GM12878 (cell line): ENCODE measurements at regions not wholly inside any gene's neighbourhood (a gene's known extent, or its start where the extent isn't known, plus 50 kb on each side); places are given as distances from the start of the nearest gene placed in this dataset.

Source experiments
- ATAC-seq: fragments of 200-7000 bp; cut with Tn5 transposase; 3 replicates; pipeline ENCODE4 v1.9.1; 2020; ENCODE audit warnings: mild to moderate bottlenecking, moderate library complexity
- BruUV-seq: library from RNA; stranded (reverse); fragments of 400-500 nt; replicated peaks from 2 replicates; lab custom pipeline; 2021; lab: Mats Ljungman, UMichigan
- CTCF ChIA-PET: fragments of 300-600 bp; sonication (Branson Sonifier 250); formaldehyde crosslinking; extraction: SDS; loops from one replicate; lab custom pipeline; 2021; ENCODE audit warnings: inconsistent platforms; lab: Yijun Ruan, JAX
- POLR2A ChIA-PET: fragments of 350-600 bp; formaldehyde crosslinking; extraction: SDS; loops from one replicate; lab custom pipeline; 2021; ENCODE audit warnings: inconsistent platforms; lab: Charles Lee
- RAD21 ChIA-PET: fragments of 300-600 bp; sonication (Branson Sonifier 250); formaldehyde crosslinking; loops from one replicate; lab custom pipeline; 2023; ENCODE audit warnings: antibody characterized with exemption; ENCODE audit not compliant: unreplicated experiment; lab: Charles Lee
- SMC1A ChIA-PET: fragments of 300-600 bp; sonication (Branson Sonifier 250); formaldehyde crosslinking; loops from one replicate; lab custom pipeline; 2023; ENCODE audit not compliant: unreplicated experiment, uncharacterized antibody; lab: Charles Lee
- DNase-seq: peaks from one replicate; pipeline ENCODE4 v3.0.0-alpha.2; 2011; ENCODE audit warnings: low read depth, low spot score
- FAIRE-seq: peaks from 3 replicates; lab custom pipeline; 2011; peaks lifted over from hg19 to GRCh38; lab: Jason Lieb, UNC
- H2AFZ ChIP-seq: 2 replicates; pipeline ENCODE4 v1.6.0; 2011; ENCODE audit warnings: low read depth, low read length, control low read depth; ENCODE audit not compliant: control insufficient read depth
- H3K27ac ChIP-seq: 2 replicates; pipeline ENCODE4 v1.5.1; 2011; ENCODE audit warnings: control low read depth; ENCODE audit not compliant: control insufficient read depth, insufficient read depth
- H3K27me3 ChIP-seq, 2 experiments: replicated peaks in 1 of 2; 2 replicates each; pipeline versions ENCODE4 v1.6.0 to v1.6.1; 2011; ENCODE audit warnings: low read length in 1 of 2; ENCODE audit not compliant: control insufficient read depth in 2 of 2, insufficient read depth in 2 of 2
- H3K36me3 ChIP-seq, 2 experiments: 2 replicates each; pipeline ENCODE4 v1.5.1; 2011; ENCODE audit warnings: low read length in 1 of 2; ENCODE audit not compliant: control insufficient read depth in 2 of 2, insufficient read depth in 2 of 2
- H3K4me1 ChIP-seq: 2 replicates; pipeline ENCODE4 v1.6.1; 2011; ENCODE audit warnings: mild to moderate bottlenecking, low read length, moderate library complexity, mixed read lengths; ENCODE audit not compliant: control insufficient read depth, insufficient read depth
- H3K4me2 ChIP-seq: 2 replicates; pipeline ENCODE4 v1.6.0; 2011; ENCODE audit warnings: control low read depth; ENCODE audit not compliant: control insufficient read depth, insufficient read depth
- H3K4me3 ChIP-seq: fragments of 200-600 bp; sonication (generic); 2 replicates; pipeline ENCODE4 v1.5.1; 2016
- H3K79me2 ChIP-seq: 2 replicates; pipeline ENCODE4 v1.6.0; 2011; ENCODE audit warnings: low read length; ENCODE audit not compliant: control insufficient read depth, insufficient read depth
- H3K9ac ChIP-seq: 2 replicates; pipeline ENCODE4 v1.8.0; 2011; ENCODE audit warnings: low read length, control low read depth, mixed read lengths; ENCODE audit not compliant: control insufficient read depth, insufficient read depth
- H3K9me3 ChIP-seq: replicated peaks from 3 replicates; pipeline ENCODE4 v1.5.1; 2011; ENCODE audit warnings: mild to moderate bottlenecking, low read length; ENCODE audit not compliant: control insufficient read depth, insufficient read depth
- H4K20me1 ChIP-seq: 2 replicates; pipeline ENCODE4 v1.6.0; 2011; ENCODE audit not compliant: control insufficient read depth, insufficient read depth
- CBX5 ChIP-seq: sonication (generic); IDR thresholded peaks from 2 replicates; pipeline ENCODE4 v1.6.1; 2016; ENCODE audit warnings: low read depth, moderate library complexity, mild to moderate bottlenecking, inconsistent platforms
- HDAC6 ChIP-seq: fragments of 200-600 bp; sonication (generic); IDR thresholded peaks from one replicate; pipeline ENCODE4 v1.8.0; 2017; ENCODE audit warnings: antibody characterized with exemption; ENCODE audit not compliant: unreplicated experiment
- MEF2A ChIP-seq: IDR thresholded peaks from 2 replicates; pipeline ENCODE4 v1.6.1; 2011; ENCODE audit warnings: low read depth, mild to moderate bottlenecking, low read length, moderate library complexity; ENCODE audit not compliant: insufficient read depth
- MYB ChIP-seq: fragments of 150-350 bp; IDR thresholded peaks from 2 replicates; pipeline ENCODE4 v1.6.1; 2014; ENCODE audit warnings: mild to moderate bottlenecking, low read depth, low read length, borderline replicate concordance
- NFYA ChIP-seq: IDR thresholded peaks from 2 replicates; pipeline ENCODE4 v1.6.1; 2011; ENCODE audit warnings: low read depth, mild to moderate bottlenecking, low read length, improper control_type of control experiment, borderline replicate concordance
- POU2F2 ChIP-seq: IDR thresholded peaks from 3 replicates; pipeline ENCODE4 v1.6.1; 2011; ENCODE audit warnings: low read depth, mild to moderate bottlenecking, low read length, borderline replicate concordance
- SP1 ChIP-seq: IDR thresholded peaks from one replicate; pipeline ENCODE4 v1.6.1; 2011; ENCODE audit warnings: low read depth, low read length
- YBX1 ChIP-seq: fragments of 450-650 bp; IDR thresholded peaks from 2 replicates; pipeline ENCODE4 v1.6.1; 2016; ENCODE audit warnings: antibody characterized with exemption
- ZBED1 ChIP-seq: IDR thresholded peaks from 2 replicates; pipeline ENCODE4 v1.6.1; 2016; ENCODE audit warnings: borderline replicate concordance
- ZSCAN29 ChIP-seq: fragments of 450-650 bp; IDR thresholded peaks from 2 replicates; pipeline ENCODE4 v1.6.1; 2017; ENCODE audit warnings: mild to moderate bottlenecking, moderate library complexity
- WGBS: methylation state at CpG from one replicate; pipeline ENCODE4 v1.1.6; 2016; ENCODE audit warnings: low lambda C conversion rate; ENCODE audit not compliant: insufficient replicate concordance, insufficient coverage; ENCODE audit errors: missing lambda C conversion rate; 5-methylcytosine and 5-hydroxymethylcytosine counted together
- in situ Hi-C: fragments of 300-500 bp; cut with MboI; formaldehyde crosslinking; loops from 9 replicates; pipeline ENCODE4 v1.14.3; 2018; ENCODE audit warnings: mixed read lengths
- intact Hi-C: fragments of 100-400 bp; cut with micrococcal nuclease; formaldehyde crosslinking; loops from one replicate; pipeline ENCODE4 v1.14.2; 2022; ENCODE audit not compliant: unreplicated experiment
- TF ChIP-seq, protein P1 (sequence below): fragments of 450-650 bp; formaldehyde crosslinking; IDR thresholded peaks from 2 replicates; pipeline ENCODE4 v1.4.0; 2020; ENCODE audit warnings: mild to moderate bottlenecking, moderate library complexity
- TF ChIP-seq, protein P2 (sequence below): fragments of 150-350 bp; IDR thresholded peaks from 2 replicates; pipeline ENCODE4 v1.6.1; 2014; ENCODE audit warnings: mild to moderate bottlenecking, low read depth, low read length
- TF ChIP-seq, protein P3 (sequence below): IDR thresholded peaks from 2 replicates; pipeline ENCODE4 v1.6.1; 2012; ENCODE audit warnings: low read depth, low read length, improper control_type of control experiment
- TF ChIP-seq, protein P4 (sequence below): fragments of 450-650 bp; IDR thresholded peaks from 2 replicates; pipeline ENCODE4 v1.6.1; 2016; ENCODE audit warnings: mild to moderate bottlenecking
- TF ChIP-seq, protein P5 (sequence below): fragments of 450-650 bp; conservative IDR thresholded peaks from 2 replicates; pipeline ENCODE4 v1.6.1; 2017; ENCODE audit warnings: mild to moderate bottlenecking, moderate library complexity

- no peak for ATAC-seq
- WGBS: 14% methylated on average over 1 of the region's 1 CpG
- in situ Hi-C loops: no loop called here
- ChIA-PET POLR2A (no interaction called here), CTCF (interaction anchor here (1.3 kb wide), 1 partner anchor 21 kb away, joined by 3 read pairs; no protein-coding TSS in a partner anchor)
- H3K9me3 ChIP-seq: no peaks in the 10 kb centered on the region; the same call in 2 of the 3 replicates
- TF ChIP-seq ZBED1 (no peak), MEF2A (no peak), MYB (no peak), SP1 (no peak), YBX1 (no peak), NFYA (no peak), POU2F2 (no peak), HDAC6 (no peak), CBX5 (no peak), ZSCAN29 (no peak)
- TF ChIP-seq, protein P1, sequence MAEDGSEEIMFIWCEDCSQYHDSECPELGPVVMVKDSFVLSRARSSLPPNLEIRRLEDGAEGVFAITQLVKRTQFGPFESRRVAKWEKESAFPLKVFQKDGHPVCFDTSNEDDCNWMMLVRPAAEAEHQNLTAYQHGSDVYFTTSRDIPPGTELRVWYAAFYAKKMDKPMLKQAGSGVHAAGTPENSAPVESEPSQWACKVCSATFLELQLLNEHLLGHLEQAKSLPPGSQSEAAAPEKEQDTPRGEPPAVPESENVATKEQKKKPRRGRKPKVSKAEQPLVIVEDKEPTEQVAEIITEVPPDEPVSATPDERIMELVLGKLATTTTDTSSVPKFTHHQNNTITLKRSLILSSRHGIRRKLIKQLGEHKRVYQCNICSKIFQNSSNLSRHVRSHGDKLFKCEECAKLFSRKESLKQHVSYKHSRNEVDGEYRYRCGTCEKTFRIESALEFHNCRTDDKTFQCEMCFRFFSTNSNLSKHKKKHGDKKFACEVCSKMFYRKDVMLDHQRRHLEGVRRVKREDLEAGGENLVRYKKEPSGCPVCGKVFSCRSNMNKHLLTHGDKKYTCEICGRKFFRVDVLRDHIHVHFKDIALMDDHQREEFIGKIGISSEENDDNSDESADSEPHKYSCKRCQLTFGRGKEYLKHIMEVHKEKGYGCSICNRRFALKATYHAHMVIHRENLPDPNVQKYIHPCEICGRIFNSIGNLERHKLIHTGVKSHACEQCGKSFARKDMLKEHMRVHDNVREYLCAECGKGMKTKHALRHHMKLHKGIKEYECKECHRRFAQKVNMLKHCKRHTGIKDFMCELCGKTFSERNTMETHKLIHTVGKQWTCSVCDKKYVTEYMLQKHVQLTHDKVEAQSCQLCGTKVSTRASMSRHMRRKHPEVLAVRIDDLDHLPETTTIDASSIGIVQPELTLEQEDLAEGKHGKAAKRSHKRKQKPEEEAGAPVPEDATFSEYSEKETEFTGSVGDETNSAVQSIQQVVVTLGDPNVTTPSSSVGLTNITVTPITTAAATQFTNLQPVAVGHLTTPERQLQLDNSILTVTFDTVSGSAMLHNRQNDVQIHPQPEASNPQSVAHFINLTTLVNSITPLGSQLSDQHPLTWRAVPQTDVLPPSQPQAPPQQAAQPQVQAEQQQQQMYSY (CRISPR knock-in tag): no peak
- TF ChIP-seq, protein P2, sequence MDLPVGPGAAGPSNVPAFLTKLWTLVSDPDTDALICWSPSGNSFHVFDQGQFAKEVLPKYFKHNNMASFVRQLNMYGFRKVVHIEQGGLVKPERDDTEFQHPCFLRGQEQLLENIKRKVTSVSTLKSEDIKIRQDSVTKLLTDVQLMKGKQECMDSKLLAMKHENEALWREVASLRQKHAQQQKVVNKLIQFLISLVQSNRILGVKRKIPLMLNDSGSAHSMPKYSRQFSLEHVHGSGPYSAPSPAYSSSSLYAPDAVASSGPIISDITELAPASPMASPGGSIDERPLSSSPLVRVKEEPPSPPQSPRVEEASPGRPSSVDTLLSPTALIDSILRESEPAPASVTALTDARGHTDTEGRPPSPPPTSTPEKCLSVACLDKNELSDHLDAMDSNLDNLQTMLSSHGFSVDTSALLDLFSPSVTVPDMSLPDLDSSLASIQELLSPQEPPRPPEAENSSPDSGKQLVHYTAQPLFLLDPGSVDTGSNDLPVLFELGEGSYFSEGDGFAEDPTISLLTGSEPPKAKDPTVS: no peak
- TF ChIP-seq, protein P3, sequence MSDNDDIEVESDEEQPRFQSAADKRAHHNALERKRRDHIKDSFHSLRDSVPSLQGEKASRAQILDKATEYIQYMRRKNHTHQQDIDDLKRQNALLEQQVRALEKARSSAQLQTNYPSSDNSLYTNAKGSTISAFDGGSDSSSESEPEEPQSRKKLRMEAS: no peak
- TF ChIP-seq, protein P4, sequence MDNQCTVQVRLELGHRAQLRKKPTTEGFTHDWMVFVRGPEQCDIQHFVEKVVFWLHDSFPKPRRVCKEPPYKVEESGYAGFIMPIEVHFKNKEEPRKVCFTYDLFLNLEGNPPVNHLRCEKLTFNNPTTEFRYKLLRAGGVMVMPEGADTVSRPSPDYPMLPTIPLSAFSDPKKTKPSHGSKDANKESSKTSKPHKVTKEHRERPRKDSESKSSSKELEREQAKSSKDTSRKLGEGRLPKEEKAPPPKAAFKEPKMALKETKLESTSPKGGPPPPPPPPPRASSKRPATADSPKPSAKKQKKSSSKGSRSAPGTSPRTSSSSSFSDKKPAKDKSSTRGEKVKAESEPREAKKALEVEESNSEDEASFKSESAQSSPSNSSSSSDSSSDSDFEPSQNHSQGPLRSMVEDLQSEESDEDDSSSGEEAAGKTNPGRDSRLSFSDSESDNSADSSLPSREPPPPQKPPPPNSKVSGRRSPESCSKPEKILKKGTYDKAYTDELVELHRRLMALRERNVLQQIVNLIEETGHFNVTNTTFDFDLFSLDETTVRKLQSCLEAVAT: no peak
- TF ChIP-seq, protein P5, sequence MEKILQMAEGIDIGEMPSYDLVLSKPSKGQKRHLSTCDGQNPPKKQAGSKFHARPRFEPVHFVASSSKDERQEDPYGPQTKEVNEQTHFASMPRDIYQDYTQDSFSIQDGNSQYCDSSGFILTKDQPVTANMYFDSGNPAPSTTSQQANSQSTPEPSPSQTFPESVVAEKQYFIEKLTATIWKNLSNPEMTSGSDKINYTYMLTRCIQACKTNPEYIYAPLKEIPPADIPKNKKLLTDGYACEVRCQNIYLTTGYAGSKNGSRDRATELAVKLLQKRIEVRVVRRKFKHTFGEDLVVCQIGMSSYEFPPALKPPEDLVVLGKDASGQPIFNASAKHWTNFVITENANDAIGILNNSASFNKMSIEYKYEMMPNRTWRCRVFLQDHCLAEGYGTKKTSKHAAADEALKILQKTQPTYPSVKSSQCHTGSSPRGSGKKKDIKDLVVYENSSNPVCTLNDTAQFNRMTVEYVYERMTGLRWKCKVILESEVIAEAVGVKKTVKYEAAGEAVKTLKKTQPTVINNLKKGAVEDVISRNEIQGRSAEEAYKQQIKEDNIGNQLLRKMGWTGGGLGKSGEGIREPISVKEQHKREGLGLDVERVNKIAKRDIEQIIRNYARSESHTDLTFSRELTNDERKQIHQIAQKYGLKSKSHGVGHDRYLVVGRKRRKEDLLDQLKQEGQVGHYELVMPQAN: no peak
- TF ChIP-seq, all 136 proteins: peak for 0
- H3K4me2 ChIP-seq: no peak overlapping the region
- no peak overlapping the region for H3K27ac ChIP-seq
- SMC1A ChIA-PET: interaction anchor here (1.5 kb wide), 1 partner anchor 21 kb away, joined by 4 read pairs; no protein-coding TSS in a partner anchor
- FAIRE-seq (no peak), DNase-seq (no peak)
- no peaks in the 10 kb centered on the region for H3K36me3 ChIP-seq
- intact Hi-C loops: no loop called here
- H3K9ac ChIP-seq: no peak overlapping the region
- H2AFZ ChIP-seq: no peak overlapping the region
- H3K27me3 ChIP-seq: no peaks in the 10 kb centered on the region; a peak in 1 of 4 replicates
- H3K4me3 ChIP-seq: no peak overlapping the region
- BruUV-seq: no TSS peak
- no peaks in the 10 kb centered on the region for H3K79me2 ChIP-seq
- no peaks in the 10 kb centered on the region for H3K4me1 ChIP-seq
- RAD21 ChIA-PET: no interaction called here
- H4K20me1 ChIP-seq: no peaks in the 10 kb centered on the region
Measured at GRCh38 chr6:125693480-125693879, 56.0 kb upstream of the HEY2 start.
